T-helper 9 cell (primary cell): ENCODE measurements at regions not wholly inside any gene's neighbourhood (a gene's known extent, or its start where the extent isn't known, plus 50 kb on each side); places are given as distances from the start of the nearest gene placed in this dataset.

Experiments used
- DNase-seq: peaks from one replicate; pipeline ENCODE4 v3.0.0-alpha.2; 2020

GRCh38 chr14:87879389-87879788 is 113.6 kb downstream of the GALC start:
- no peak for DNase-seq

- DNase-seq: no peak
These were observed 114.0 kb downstream of the GALC start for GRCh38 chr14:87878959-87879358.

GRCh38 chr14:87877877-87878276 is 115.1 kb downstream of the GALC start:
- no peak for DNase-seq

- DNase-seq: no peak
These were observed 118.3 kb downstream of the GALC start for GRCh38 chr14:87874676-87875075.

- DNase-seq: no peak
These were observed 119.2 kb downstream of the GALC start for GRCh38 chr14:87873741-87874140.

GRCh38 chr14:87869619-87870583 is 123.1 kb downstream of the GALC start:
- DNase-seq: no peak

GRCh38 chr14:87868920-87869319 is 124.1 kb downstream of the GALC start:
- no peak for DNase-seq

GRCh38 chr14:87866116-87866515 is 126.9 kb downstream of the GALC start:
- no peak for DNase-seq

- no peak for DNase-seq
These were observed 128.4 kb downstream of the GALC start for GRCh38 chr14:87864356-87865270.

- DNase-seq: no peak
These were observed 129.9 kb downstream of the GALC start for GRCh38 chr14:87863047-87863446.

- no peak for DNase-seq
These were observed 140.9 kb downstream of the GALC start for GRCh38 chr14:87852107-87852506.

- DNase-seq: no peak
These were observed 141.8 kb downstream of the GALC start for GRCh38 chr14:87851190-87851589.

GRCh38 chr14:87847216-87847755 is 145.7 kb downstream of the GALC start:
- no peak for DNase-seq

- no peak for DNase-seq
These were observed 152.1 kb downstream of the GALC start for GRCh38 chr14:87840906-87841305.

- DNase-seq: no peak
These were observed 154.1 kb downstream of the GALC start for GRCh38 chr14:87838931-87839330.

GRCh38 chr14:87837296-87837695 is 155.7 kb downstream of the GALC start:
- DNase-seq: no peak

- no peak for DNase-seq
These were observed 158.4 kb downstream of the GALC start for GRCh38 chr14:87834594-87834993.

- no peak for DNase-seq
These were observed 160.0 kb downstream of the GALC start for GRCh38 chr14:87833026-87833425.

GRCh38 chr14:87830443-87831096 is 162.4 kb downstream of the GALC start:
- DNase-seq: no peak

- DNase-seq: no peak
These were observed 163.4 kb downstream of the GALC start for GRCh38 chr14:87829543-87829942.

GRCh38 chr14:87824266-87824665 is 168.7 kb downstream of the GALC start:
- no peak for DNase-seq

- no peak for DNase-seq
These were observed 176.6 kb downstream of the GALC start for GRCh38 chr14:87816416-87816815.

GRCh38 chr14:87815121-87815520 is 177.9 kb downstream of the GALC start:
- no peak for DNase-seq
